ENCODE measurements at regions not wholly inside any gene's neighbourhood (a gene's known extent, or its start where the extent isn't known, plus 50 kb on each side); places are given as distances from the start of the nearest gene placed in this dataset.

DNA sequence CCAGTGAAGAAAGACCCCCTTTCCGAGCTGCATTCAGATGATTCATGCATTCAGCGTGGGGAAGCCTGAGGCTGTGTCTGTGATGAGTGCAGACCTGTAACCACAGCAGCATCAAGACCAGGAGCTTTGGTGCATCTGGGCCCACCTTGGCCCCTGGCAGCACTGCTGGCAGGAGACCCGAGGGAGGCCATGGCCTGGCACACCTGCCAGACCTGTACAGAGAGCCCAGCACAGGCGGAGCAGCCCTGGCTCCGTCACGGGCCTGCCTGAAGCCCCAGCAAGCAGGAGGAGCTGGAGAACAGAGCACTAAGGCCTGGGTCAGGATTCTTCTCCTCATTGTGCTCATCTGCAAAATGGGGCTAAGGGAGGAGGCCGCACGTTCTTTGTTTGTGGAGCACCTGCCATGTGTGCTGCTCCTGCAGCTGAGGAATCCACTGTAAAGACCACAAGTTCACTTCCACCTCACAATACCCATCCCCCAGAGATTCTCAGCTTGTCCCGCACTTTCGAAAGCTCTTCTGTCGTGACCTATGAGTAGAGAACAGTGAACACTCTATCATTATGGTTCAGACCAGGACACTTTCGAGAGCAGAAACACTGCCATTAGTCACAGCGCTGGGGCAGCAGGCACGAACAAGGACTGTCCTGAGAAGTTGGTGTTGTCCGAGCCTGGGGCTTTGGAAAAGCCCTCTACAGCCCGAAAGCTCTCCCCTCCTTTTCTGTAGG lies 144.4 kb upstream of the CST7 start:
- Histone ChIP-seq H3K9me3 (no peaks in the 10 kb centered on the region), H3K4me2 (no peak overlapping the region), H3K4me3 (no peak overlapping the region), H3K27ac (no peak overlapping the region), H3K4me1 (no peaks in the 10 kb centered on the region)
- FAIRE-seq (no peak), DNase-seq (ENCODE audit: low read depth in 1 of 2, low spot score in 1 of 2) (no peak), ATAC-seq (no peak)
- 64% methylated on average over 12 of the region's 16 CpGs for WGBS (ENCODE audit: missing lambda C conversion rate)
- TF ChIP-seq ZNF302 (CRISPR knock-in tag; IDR thresholded peaks at IDR 0.05) (no peak), ZFP36 (IDR thresholded peaks at IDR 0.05; ENCODE audit: borderline replicate concordance, partially characterized antibody) (no peak), EHF (CRISPR knock-in tag; IDR thresholded peaks at IDR 0.05) (no peak), EHMT2 (IDR thresholded peaks at IDR 0.05; ENCODE audit: low read depth) (no peak), POLR2A (IDR thresholded peaks at IDR 0.05; ENCODE audit: low read length) (no peak), NPAS2 (CRISPR knock-in tag; IDR thresholded peaks at IDR 0.05; ENCODE audit: borderline replicate concordance) (no peak), TFCP2L1 (CRISPR knock-in tag; IDR thresholded peaks at IDR 0.05) (no peak), BHLHE40 (IDR thresholded peaks at IDR 0.05; ENCODE audit: low read depth, low read length) (no peak), HOXB13 (CRISPR knock-in tag; IDR thresholded peaks at IDR 0.05; ENCODE audit: low read depth) (no peak), SREBF2 (IDR thresholded peaks at IDR 0.05) (no peak), MAZ (IDR thresholded peaks at IDR 0.05; ENCODE audit: borderline replicate concordance, low read depth, low read length) (no peak), JUNB (IDR thresholded peaks at IDR 0.05) (no peak), SMC3 (IDR thresholded peaks at IDR 0.05) (no peak), KDM5A (IDR thresholded peaks at IDR 0.05) (no peak), HOXB5 (CRISPR knock-in tag; IDR thresholded peaks at IDR 0.05) (no peak), CBX2 (IDR thresholded peaks at IDR 0.05; ENCODE audit: borderline replicate concordance, low read depth) (no peak), HDAC2 (IDR thresholded peaks at IDR 0.05) (no peak)
- TF ChIP-seq, protein P1, sequence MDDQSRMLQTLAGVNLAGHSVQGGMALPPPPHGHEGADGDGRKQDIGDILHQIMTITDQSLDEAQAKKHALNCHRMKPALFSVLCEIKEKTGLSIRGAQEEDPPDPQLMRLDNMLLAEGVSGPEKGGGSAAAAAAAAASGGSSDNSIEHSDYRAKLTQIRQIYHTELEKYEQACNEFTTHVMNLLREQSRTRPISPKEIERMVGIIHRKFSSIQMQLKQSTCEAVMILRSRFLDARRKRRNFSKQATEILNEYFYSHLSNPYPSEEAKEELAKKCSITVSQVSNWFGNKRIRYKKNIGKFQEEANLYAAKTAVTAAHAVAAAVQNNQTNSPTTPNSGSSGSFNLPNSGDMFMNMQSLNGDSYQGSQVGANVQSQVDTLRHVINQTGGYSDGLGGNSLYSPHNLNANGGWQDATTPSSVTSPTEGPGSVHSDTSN (IDR thresholded peaks at IDR 0.05), result no peak
- TF ChIP-seq, protein P2, sequence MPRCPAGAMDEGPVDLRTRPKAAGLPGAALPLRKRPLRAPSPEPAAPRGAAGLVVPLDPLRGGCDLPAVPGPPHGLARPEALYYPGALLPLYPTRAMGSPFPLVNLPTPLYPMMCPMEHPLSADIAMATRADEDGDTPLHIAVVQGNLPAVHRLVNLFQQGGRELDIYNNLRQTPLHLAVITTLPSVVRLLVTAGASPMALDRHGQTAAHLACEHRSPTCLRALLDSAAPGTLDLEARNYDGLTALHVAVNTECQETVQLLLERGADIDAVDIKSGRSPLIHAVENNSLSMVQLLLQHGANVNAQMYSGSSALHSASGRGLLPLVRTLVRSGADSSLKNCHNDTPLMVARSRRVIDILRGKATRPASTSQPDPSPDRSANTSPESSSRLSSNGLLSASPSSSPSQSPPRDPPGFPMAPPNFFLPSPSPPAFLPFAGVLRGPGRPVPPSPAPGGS (IDR thresholded peaks at IDR 0.05), result no peak
- TF ChIP-seq, protein P3, sequence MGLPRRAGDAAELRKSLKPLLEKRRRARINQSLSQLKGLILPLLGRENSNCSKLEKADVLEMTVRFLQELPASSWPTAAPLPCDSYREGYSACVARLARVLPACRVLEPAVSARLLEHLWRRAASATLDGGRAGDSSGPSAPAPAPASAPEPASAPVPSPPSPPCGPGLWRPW (IDR thresholded peaks at IDR 0.05), result no peak
- ChIA-PET CTCF (interaction anchor here (1.2 to 1.3 kb wide), 2 partner anchors 9 to 867 kb away, joined by 3 read pairs; no protein-coding TSS in a partner anchor), POLR2A (no interaction called here)

DNA sequence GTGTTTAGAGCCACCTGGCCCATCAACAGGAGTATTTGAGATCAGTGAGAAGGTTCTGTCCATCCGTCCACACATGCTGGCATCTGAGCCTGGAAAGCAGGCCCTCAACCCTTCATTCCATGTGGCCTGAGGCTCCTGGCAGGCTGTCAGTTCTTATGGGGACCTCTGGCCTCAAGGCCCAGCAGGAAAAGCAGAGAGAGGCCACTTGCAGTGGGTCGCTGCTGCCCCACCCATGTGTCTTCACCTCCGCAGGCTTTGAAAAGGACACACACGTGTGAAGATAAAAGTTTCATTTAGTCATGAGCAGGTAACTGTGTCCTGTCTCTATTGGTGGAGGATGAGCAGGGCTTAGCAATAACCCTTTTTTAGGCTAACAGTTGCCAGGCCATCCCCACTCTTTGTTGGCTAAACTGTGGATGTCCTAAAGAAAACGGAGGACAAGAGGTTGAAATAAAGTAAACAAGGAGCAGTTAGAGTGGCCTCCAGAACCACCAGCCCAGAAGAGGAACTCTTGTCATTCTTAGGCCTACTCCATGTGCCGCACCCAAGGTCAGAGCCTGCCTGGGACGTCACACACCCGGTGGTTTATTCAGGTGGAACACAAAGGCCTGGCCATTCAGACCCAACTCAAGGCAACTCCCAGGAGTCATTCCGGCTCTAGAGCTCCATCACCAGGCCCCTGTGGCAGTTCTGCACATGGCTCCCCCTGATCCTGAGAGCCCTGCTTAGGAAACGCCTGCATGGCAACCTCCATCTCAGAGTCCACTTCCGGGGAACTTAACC lies 143.4 kb upstream of the CST7 start:
- Histone ChIP-seq H3K4me3 (no peak overlapping the region), H3K4me1 (no peaks in the 10 kb centered on the region), H3K4me2 (no peak overlapping the region), H3K9me3 (no peaks in the 10 kb centered on the region), H3K27ac (no peak overlapping the region)
- TF ChIP-seq RCOR1 (IDR thresholded peaks at IDR 0.05; ENCODE audit: low read depth, low read length), result no peak
- no peak for TF ChIP-seq TFCP2L1 (CRISPR knock-in tag; IDR thresholded peaks at IDR 0.05)
- TF ChIP-seq, protein P4, sequence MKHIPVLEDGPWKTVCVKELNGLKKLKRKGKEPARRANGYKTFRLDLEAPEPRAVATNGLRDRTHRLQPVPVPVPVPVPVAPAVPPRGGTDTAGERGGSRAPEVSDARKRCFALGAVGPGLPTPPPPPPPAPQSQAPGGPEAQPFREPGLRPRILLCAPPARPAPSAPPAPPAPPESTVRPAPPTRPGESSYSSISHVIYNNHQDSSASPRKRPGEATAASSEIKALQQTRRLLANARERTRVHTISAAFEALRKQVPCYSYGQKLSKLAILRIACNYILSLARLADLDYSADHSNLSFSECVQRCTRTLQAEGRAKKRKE (CRISPR knock-in tag; IDR thresholded peaks at IDR 0.05; ENCODE audit: low read depth), result no peak
- TF ChIP-seq ZFP36 (IDR thresholded peaks at IDR 0.05; ENCODE audit: borderline replicate concordance, partially characterized antibody), result no peak
- no peak for TF ChIP-seq KDM1A (IDR thresholded peaks at IDR 0.05; ENCODE audit: low read depth)
- TF ChIP-seq EHF (CRISPR knock-in tag; IDR thresholded peaks at IDR 0.05), result no peak
- no peak for TF ChIP-seq RFX5 (IDR thresholded peaks at IDR 0.05)
- POLR2A ChIA-PET, result no interaction called here
- DNase-seq (ENCODE audit: low read depth in 1 of 2, low spot score in 1 of 2), result no peak
- FAIRE-seq, result no peak
- CTCF ChIA-PET, result interaction anchor here (0.7 to 1.3 kb wide), 2 partner anchors 10 to 107 kb away, joined by 3 read pairs; no protein-coding TSS in a partner anchor
- ATAC-seq, result no peak
- 68% methylated on average over 11 of the region's 11 CpGs for WGBS (ENCODE audit: missing lambda C conversion rate)

Measured in A549 (cell line).